Endothelial cell (in vitro differentiated cells): ENCODE measurements at regions not wholly inside any gene's neighbourhood (a gene's known extent, or its start where the extent isn't known, plus 50 kb on each side); places are given as distances from the start of the nearest gene placed in this dataset.

Experiments used
- DNase-seq: peaks from one replicate; pipeline ENCODE4 v3.0.0; 2021; ENCODE audit warnings: low spot score
- H3K27ac Mint-ChIP-seq: one replicate; pipeline ENCODE4 v1.8.0; 2021; ENCODE audit warnings: mixed read lengths, inconsistent platforms; ENCODE audit not compliant: unreplicated experiment
- H3K27me3 Mint-ChIP-seq: one replicate; pipeline ENCODE4 v1.8.0; 2021; ENCODE audit warnings: mild to moderate bottlenecking, moderate library complexity, mixed read lengths, inconsistent platforms; ENCODE audit not compliant: unreplicated experiment
- H3K36me3 Mint-ChIP-seq: one replicate; pipeline ENCODE4 v1.8.0; 2021; ENCODE audit warnings: mild to moderate bottlenecking, low read depth, mixed read lengths, inconsistent platforms; ENCODE audit not compliant: unreplicated experiment
- H3K4me1 Mint-ChIP-seq: one replicate; pipeline ENCODE4 v1.8.0; 2021; ENCODE audit warnings: mild to moderate bottlenecking, mixed read lengths, inconsistent platforms; ENCODE audit not compliant: unreplicated experiment
- H3K4me3 Mint-ChIP-seq: one replicate; pipeline ENCODE4 v1.8.0; 2021; ENCODE audit warnings: mild to moderate bottlenecking, mixed read lengths, inconsistent platforms; ENCODE audit not compliant: unreplicated experiment
- H3K9me3 Mint-ChIP-seq: one replicate; pipeline ENCODE4 v1.8.0; 2021; ENCODE audit warnings: mixed read lengths, inconsistent platforms; ENCODE audit not compliant: unreplicated experiment
- TF ChIP-seq, protein P1 (sequence below): fragments of 200-600 bp; sonication (generic); IDR thresholded peaks from one replicate; pipeline ENCODE4 v1.5.0; 2021; ENCODE audit warnings: antibody characterized with exemption; ENCODE audit not compliant: unreplicated experiment

DNA sequence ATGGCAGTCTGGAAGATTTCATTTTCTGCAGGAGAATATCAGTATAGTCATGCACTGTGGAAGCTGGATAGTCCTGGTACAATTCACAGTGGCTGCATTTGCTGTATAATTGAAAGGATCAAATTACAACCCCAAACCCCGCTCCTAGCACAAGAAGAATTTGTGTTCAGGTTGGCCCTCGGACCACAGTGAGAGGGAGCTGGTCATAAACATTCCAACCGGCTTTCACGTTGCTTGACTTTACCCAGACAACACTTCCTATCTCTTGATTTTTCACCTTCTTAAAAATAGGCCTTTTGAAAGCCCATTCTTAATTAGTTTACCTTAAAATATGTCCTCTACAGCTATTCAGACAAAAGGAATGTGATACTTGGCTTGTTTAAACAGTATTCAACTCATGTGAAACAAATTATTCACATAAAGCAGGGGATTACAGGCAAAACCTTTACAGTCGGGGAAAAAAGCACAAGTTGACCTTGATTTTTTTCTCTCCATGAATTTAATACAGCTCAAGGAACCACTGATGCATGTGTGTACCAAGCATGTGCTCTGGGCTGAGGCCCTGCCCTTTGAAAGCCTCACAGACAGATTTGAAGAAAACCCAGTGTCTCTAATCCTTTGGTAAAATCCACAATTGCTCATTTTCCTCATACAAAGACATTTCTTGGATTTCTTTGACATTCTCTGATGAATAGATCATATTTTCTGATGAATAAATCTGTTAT is 143.0 kb upstream of the SOX11 start:
- H3K27me3 Mint-ChIP-seq, result peaks cover 2% of the 10 kb centered on the region
- TF ChIP-seq, protein P1, sequence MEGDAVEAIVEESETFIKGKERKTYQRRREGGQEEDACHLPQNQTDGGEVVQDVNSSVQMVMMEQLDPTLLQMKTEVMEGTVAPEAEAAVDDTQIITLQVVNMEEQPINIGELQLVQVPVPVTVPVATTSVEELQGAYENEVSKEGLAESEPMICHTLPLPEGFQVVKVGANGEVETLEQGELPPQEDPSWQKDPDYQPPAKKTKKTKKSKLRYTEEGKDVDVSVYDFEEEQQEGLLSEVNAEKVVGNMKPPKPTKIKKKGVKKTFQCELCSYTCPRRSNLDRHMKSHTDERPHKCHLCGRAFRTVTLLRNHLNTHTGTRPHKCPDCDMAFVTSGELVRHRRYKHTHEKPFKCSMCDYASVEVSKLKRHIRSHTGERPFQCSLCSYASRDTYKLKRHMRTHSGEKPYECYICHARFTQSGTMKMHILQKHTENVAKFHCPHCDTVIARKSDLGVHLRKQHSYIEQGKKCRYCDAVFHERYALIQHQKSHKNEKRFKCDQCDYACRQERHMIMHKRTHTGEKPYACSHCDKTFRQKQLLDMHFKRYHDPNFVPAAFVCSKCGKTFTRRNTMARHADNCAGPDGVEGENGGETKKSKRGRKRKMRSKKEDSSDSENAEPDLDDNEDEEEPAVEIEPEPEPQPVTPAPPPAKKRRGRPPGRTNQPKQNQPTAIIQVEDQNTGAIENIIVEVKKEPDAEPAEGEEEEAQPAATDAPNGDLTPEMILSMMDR, result no peak
- H3K4me1 Mint-ChIP-seq, result no peaks in the 10 kb centered on the region
- no peak overlapping the region for H3K4me3 Mint-ChIP-seq
- H3K9me3 Mint-ChIP-seq, result peaks cover 14% of the 10 kb centered on the region
- H3K36me3 Mint-ChIP-seq, result peaks cover 7% of the 10 kb centered on the region
- H3K27ac Mint-ChIP-seq, result no peak overlapping the region
- DNase-seq, result no peak

DNA sequence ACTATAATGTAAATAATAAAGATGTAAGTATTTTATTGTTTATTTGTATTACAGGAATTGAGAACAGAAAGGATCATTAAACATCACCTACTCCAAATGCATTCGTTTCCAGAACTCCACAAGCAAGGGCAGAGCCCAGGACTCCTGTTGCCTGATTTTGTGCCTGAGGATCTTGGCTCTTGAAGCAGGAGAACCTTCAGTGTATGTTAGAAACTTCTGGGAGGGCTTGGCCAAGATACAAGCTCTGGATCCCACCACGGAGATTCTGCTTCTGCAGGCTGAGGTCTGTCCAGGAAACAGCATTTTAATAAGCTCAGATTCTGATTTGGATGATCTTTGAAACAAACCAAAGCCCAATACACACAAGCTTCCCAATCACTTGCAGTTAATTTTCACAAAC is 142.4 kb upstream of the SOX11 start:
- Mint-ChIP-seq H3K4me3 (no peak overlapping the region), H3K36me3 (peaks cover 7% of the 10 kb centered on the region), H3K4me1 (no peaks in the 10 kb centered on the region), H3K27me3 (peaks cover 2% of the 10 kb centered on the region), H3K27ac (no peak overlapping the region), H3K9me3 (peaks cover 12% of the 10 kb centered on the region)
- no peak for DNase-seq
- TF ChIP-seq, protein P1, result no peak

DNA sequence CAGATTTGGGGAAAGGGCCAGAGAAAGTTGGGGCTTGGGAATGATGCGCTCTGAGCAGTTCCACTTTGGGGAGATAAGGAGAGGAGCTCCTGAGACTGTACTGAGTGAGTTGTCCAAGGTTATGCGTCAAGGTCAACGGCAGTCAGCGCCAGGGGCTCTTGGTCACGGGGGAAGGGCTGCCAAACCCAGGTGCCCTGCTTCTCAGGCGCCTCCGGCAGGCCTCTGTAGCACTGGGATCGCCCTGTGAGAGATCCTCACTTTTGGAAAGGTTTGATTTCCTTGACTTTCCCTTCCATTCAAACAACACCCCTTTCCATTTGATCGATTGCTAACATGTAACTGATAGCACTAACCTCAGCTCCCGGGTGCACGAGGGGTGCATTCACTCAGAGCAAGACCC is 136.5 kb upstream of the SOX11 start:
- peaks cover 7% of the 10 kb centered on the region for H3K36me3 Mint-ChIP-seq
- TF ChIP-seq, protein P1, result no peak
- H3K4me1 Mint-ChIP-seq, result no peaks in the 10 kb centered on the region
- H3K9me3 Mint-ChIP-seq, result peaks cover 4% of the 10 kb centered on the region
- no peak overlapping the region for H3K4me3 Mint-ChIP-seq
- no peak overlapping the region for H3K27ac Mint-ChIP-seq
- no peak for DNase-seq
- peaks cover 4% of the 10 kb centered on the region for H3K27me3 Mint-ChIP-seq

- H3K36me3 Mint-ChIP-seq, result no peaks in the 10 kb centered on the region
- no peaks in the 10 kb centered on the region for H3K4me1 Mint-ChIP-seq
- no peak overlapping the region for H3K4me3 Mint-ChIP-seq
- peaks cover 1% of the 10 kb centered on the region for H3K27me3 Mint-ChIP-seq
- TF ChIP-seq, protein P1, result no peak
- no peak overlapping the region for H3K27ac Mint-ChIP-seq
- no peak for DNase-seq
- H3K9me3 Mint-ChIP-seq, result peaks cover 5% of the 10 kb centered on the region
These were observed 131.2 kb upstream of the SOX11 start for GRCh38 chr2:5561006-5561405.

DNA sequence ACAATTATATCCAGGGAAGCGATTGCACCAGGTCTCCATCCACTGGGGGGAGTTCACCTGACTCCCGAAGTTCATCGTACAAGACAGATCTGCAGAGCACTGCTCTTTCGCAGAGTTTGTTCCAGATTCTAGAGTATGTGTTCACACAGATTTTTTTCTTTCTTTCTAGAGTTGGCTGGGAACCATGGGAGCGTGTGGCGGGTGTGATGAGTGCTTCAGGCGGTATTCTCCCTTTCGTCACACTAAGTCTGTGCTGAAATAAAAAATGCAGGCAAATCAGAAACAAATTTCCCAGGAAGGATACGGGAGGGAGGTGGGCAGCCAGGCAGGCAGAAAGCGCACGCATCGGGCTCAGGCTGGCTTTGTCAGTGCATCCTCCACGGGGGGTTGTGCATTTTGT is 129.8 kb upstream of the SOX11 start:
- H3K4me3 Mint-ChIP-seq, result no peak overlapping the region
- no peaks in the 10 kb centered on the region for H3K4me1 Mint-ChIP-seq
- TF ChIP-seq, protein P1, result no peak
- DNase-seq, result no peak
- no peaks in the 10 kb centered on the region for H3K27me3 Mint-ChIP-seq
- peaks cover 5% of the 10 kb centered on the region for H3K9me3 Mint-ChIP-seq
- no peak overlapping the region for H3K27ac Mint-ChIP-seq
- no peaks in the 10 kb centered on the region for H3K36me3 Mint-ChIP-seq
